ENCODE measurements at regions not wholly inside any gene's neighbourhood (a gene's known extent, or its start where the extent isn't known, plus 50 kb on each side); places are given as distances from the start of the nearest gene placed in this dataset.

- TF ChIP-seq, protein P1, sequence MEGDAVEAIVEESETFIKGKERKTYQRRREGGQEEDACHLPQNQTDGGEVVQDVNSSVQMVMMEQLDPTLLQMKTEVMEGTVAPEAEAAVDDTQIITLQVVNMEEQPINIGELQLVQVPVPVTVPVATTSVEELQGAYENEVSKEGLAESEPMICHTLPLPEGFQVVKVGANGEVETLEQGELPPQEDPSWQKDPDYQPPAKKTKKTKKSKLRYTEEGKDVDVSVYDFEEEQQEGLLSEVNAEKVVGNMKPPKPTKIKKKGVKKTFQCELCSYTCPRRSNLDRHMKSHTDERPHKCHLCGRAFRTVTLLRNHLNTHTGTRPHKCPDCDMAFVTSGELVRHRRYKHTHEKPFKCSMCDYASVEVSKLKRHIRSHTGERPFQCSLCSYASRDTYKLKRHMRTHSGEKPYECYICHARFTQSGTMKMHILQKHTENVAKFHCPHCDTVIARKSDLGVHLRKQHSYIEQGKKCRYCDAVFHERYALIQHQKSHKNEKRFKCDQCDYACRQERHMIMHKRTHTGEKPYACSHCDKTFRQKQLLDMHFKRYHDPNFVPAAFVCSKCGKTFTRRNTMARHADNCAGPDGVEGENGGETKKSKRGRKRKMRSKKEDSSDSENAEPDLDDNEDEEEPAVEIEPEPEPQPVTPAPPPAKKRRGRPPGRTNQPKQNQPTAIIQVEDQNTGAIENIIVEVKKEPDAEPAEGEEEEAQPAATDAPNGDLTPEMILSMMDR (conservative IDR thresholded peaks at IDR 0.05): no peak
- TF ChIP-seq EZH2 (IDR thresholded peaks at IDR 0.05; ENCODE audit: low read depth): no peak
Measured at GRCh38 chr17:77476498-77476897, 335.7 kb downstream of the SEC14L1 start.
